ENCODE measurements at regions not wholly inside any gene's neighbourhood (a gene's known extent, or its start where the extent isn't known, plus 50 kb on each side); places are given as distances from the start of the nearest gene placed in this dataset.

DNA sequence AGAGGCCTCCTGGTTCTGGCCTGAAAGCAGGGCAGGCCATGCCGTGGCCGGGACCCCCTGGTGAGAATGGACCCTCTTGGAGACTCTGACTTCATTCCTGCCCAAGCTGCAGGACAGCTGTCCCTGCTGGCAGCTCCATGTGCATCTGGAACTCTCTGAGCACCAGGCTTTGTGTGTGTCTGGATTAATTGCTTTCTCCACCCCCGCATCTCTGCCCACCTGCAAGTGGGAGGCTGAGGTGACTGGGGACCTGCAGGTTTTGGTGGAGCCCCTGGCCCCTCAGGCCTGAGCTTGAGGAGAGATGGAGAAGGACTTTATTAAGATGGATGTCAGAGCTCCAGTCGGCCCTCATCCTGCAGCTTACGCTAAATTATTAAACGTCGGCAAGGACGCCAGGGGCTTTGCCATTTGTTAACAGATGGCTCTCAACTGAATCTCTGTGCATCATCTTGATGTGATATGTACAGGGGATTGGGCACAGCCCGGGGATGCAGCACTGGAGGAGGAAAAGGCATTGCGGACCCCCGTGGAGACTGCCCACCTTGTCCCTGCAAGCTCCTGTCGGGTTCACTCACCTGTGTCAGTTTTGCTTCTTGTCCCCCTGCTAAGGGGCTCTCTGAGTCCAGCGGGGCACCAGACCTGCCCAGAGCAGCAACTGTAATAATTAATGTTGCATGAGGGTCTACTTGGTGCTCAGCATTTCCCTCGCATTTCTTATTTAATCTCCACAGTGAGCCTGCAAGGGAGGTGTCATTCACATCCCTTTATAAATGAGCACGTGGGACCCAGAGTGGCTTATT is 154.1 kb upstream of the RPL38 start:
- no peak for DNase-seq (ENCODE audit: low read depth in 3 of 3)

DNA sequence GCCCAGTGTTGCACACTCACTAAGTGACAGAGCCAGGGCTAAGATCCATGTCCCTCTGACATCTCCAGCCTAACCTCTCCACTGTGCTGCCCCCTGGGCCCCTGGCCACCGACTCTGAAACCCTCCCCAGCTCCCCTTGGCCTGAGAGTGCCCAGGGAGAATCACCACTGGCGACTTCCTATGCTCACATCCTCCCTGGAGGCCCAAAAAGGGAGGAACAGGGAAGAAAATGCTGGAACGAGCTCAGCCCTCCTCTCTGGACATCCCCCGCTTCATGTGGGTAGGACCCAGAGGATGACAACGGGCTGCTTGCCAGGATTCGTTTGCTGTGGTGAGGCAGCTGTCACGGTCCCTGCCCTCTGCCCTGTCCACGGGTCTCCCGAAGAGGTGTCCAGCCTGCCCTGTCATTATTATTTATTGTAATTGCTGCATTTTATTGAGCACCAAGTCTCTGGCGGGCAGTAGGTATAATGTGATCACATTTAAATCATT is 153.5 kb upstream of the RPL38 start:
- no peak for DNase-seq (ENCODE audit: low read depth in 3 of 3)

DNA sequence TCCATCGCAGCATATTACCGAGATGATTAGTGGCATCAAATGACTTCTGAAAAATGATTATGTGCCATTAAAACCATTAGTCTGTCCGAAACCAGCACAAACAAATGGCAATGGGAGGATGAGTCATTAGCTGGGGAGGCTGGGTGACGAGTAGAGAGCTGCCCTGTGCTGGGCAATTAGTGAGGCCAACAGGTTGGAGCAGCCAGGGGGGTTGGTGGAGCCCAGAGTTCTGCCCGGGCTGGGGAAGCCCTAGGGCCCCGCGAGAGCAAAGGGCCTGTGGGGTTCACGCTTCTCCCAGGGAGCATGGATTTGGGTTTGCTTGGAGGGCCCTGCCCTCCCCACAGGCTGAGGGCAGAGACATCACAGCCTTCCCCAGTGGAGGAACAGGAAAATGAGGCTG is 152.1 kb upstream of the RPL38 start:
- DNase-seq (ENCODE audit: low read depth in 3 of 3): no peak

DNA sequence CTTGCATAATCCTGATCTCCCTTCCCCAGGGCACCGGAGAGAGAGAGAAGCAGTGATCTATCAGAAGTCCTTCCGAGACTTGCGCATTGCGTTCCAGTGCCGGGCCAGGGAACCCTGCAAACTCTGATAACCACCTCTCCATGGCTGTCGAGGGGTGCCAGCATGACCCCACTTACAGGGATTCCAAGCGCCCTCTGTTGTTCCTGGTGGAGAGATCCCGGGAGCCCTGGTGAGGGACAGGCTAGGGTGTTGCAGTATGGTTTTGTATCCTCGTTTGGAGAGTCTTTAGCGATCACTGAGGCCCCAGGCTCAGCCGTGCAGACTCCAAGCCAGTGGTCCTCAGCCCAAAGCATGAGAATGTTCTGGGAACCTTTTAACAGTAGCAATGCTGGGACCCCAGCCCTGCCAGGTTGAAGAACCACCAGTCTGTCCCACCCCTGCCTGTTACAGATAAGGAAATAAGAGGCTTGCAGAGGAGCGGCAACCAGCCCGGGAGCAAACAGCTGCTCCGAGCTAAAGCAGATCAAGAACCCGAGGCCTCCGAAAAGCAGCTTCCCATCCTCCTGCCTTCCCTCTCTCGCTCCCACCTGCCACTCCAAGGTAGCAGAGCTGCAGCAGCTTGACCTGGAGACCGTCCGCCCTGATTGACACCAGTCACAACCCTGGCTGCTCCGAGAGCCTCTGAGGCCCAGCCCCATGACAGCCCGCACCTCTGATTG is 150.3 kb upstream of the RPL38 start:
- no peak for DNase-seq (ENCODE audit: low read depth in 3 of 3)

DNA sequence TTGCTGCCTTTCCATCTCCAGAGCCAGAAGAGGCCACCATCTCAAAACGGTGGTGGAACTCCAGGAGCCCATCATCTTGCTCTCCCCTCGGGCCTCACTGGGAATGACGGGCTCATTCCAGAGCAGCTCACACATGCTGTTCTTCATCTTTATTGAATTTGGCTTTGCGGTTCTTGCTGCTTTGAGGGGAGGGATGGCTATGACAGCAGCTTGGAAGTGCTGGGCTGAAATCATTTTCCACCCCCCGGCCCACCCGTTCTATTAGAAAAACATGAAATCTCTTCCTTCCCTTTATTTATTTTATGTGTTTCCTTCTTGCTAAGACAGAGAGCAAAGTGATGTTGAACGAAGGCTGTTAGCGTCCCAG is 149.8 kb upstream of the RPL38 start:
- DNase-seq (ENCODE audit: low read depth in 3 of 3): no peak

DNA sequence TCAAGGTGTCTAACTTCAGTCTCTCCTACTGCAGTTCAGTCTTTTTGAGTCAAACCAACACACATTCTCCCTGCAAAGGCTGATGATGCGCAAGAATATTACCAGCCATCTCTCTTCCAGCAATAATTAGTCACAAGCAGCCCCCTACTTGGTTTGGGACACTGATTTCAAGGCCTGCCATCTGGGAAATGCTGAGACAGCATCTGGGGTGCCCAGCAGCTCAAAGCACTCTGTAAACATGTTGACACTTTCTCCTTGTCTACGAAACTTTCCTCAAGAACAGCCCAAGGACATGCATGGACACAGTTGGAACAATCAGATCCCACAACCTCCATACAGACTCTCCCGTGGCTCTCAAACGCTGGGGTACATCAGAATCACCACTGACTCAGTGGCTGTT is 149.2 kb upstream of the RPL38 start:
- no peak for DNase-seq (ENCODE audit: low read depth in 3 of 3)

DNA sequence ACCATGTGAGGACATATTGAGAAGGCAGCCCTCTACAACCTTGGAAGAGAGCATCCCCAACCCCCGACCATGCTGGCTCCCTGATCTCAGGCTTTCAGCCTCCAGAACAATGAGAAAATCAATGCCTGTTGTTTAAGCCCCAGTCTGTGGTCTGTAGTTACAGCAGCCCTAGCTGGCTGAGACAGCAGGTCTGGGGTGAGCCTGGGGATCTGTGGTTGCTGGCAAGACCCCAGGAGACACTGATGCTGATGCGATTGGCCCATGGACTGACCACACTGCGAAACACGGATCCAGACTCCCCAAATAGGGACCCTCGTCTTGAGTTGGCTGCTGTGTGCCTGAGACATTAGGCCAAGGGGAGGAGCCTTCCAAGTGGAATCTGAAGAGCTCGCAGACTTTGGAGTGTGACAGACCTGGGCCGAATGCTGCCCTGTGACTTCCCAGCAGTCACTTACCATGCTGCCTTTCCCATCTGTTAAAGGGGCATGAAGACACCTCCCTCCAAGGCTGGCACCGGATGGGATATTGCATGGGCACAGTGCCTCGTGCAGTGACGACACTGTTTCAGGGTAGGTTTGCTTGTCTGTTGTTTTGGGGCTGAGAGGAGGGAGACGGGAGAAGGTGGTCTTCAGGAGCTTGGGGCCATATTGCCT is 147.8 kb upstream of the RPL38 start:
- no peak for DNase-seq (ENCODE audit: low read depth in 3 of 3)

DNA sequence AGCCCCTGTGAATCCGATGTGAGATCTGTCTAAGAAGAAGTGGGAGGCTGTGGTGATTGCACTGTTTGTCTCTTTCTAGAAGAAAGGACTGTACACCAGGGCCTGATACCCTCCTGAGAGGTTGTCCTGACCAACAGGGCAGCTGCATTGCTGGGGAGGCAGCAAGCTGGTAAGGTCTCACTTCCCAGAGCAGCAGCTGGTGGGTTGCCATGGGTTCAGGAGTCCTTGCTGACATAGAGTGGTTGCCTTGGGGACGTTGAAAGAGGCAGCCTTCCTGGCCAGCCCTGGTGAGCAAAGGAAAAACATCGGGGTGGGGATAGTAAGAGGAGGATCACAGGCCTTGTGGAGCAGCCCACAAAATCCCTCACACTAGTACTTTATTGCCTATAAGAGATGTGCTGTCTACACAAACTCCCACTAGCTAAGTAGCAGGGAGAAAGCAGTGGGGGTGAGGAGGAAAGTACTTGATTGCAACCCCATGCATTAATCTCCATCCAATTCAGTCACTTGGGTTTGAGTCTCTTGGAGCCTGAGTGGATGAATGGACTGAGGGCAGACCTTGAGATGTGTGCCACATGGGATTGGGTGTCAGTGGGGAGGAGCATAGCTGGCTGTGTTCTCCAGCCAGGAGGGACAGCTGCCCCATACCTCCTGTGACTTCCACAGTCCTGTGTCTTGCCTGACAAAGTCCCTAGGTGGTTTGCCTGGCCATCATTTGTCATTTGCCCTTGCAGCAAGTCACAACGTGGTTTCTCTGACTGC is 143.8 kb upstream of the RPL38 start:
- DNase-seq (ENCODE audit: low read depth in 3 of 3): no peak

DNA sequence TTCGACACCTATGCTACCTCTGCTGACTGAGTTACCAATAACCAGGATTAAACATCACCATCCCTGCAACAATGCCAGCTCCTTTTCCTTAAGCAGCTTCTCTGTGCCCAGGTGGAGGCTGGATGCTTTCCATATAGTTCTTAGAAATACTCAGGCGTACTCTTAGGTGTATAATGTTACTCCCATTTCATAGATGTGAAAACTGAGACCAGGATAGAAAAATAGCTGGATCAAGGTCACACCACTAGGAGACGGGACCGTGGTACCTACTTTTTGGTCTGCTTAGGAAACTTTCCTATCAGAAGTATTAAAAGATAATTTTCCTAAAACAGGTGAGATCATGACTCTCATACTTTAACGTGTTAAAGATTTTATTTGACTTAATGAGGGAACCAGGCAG is 141.7 kb upstream of the RPL38 start:
- no peak for DNase-seq (ENCODE audit: low read depth in 3 of 3)

DNA sequence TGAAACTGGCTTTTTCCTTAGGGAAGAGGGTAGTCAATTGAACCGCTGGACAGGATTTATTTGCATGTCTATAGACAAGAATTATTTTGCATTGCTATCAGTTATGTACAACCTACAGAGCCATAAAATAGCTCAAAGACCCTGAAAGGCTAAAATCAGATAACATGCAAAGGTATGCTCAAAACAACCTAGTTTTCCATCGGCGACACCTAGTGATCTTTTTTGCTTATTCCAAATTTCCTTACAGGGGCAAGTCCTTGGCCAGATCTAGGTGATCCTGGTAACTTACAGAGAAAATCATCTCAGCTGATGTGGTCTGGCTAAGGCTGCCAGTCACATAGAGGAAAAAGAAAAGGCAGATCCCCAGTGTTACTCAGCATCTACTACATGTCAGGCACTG is 141.2 kb upstream of the RPL38 start:
- no peak for DNase-seq (ENCODE audit: low read depth in 3 of 3)

DNA sequence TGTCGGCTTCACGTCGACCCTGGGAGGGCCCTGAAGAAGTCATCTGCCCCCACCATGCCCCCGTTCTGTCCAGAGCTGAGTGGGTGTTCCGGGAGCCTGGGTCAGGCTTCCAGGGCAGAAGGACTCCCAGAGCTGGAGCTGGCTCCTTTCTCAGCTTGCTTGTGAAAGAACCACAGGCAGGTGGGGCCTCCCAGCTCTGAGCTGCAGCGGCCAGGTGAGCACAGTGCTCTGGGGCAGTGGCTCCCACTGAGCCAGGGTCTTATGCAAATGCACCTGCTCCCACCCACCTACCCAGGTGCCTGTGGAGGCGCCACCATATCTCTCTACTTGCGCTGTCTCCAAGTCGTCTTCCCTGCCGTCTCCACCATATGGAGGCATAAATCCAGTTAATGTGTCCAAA is 140.0 kb upstream of the RPL38 start:
- DNase-seq (ENCODE audit: low read depth in 3 of 3): no peak

DNA sequence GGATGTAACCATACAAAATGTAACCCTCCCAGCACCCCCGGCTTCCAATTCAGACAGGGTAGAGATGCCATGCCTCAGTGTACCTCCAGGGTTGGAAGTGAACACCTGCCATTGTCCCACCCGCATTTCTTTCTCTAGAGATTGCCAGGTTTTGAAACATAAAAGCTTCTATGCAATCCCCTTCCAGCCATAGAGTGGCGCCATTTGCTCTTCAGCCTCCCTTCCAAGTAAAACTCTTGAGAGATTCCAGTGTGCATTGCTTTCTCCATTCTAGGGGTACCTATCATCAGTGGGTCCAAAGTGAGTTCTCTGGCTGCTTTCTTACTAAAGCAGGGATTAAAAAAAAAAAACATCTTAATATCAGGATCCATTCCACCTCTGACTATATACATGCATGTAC is 133.1 kb upstream of the RPL38 start:
- DNase-seq (ENCODE audit: low read depth in 3 of 3): no peak

DNA sequence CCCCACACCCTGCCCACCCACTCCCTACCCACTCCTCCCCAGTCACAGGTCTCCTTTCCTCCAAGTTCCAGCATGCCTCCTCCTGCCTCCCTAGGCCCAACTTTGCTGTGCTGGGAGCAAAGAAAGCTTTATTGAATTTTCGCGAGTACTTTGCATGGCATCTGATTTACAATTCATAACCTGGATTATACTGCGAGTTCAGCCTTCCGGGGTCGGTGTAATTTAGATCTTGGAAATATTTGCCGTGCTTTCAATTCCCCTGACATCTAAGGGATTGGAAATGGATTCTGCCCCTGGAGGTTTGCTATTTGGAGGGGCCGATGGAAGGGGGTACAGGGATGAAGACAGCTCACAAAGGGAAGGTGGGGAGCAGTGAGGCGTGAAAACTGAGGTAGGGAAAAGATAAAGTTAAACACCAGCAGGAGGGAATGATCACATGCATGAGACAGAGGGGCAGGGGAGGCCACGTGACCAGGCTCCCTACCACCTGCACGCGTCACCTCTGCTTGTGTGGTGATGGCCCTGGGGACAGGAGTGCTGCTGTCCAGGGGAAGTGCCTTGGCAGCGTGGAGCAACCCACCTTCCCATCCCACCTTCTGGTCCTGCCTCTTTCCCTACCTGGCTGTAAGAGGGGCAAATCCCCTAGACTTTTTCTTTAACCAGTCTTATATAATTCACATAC is 132.3 kb upstream of the RPL38 start:
- DNase-seq (ENCODE audit: low read depth in 3 of 3): no peak

DNA sequence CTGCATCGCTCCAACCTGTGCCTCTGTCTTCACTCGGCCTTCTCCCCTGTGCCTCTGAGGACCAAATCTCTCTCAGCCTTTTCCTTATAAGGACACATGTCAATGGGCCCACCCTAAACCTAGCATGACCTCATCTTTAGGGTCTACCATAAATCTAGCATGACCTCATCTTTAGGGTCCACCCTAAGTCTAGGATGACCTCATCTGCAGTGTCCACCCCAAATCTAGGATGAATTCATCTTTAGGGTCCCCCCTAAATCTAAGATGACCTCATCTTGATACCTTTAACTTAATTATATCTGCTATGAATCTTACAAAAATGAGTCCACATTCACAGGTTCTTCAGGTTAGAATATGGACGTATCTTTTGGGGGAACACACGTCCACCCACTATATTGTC is 131.1 kb upstream of the RPL38 start:
- DNase-seq (ENCODE audit: low read depth in 3 of 3): no peak

DNA sequence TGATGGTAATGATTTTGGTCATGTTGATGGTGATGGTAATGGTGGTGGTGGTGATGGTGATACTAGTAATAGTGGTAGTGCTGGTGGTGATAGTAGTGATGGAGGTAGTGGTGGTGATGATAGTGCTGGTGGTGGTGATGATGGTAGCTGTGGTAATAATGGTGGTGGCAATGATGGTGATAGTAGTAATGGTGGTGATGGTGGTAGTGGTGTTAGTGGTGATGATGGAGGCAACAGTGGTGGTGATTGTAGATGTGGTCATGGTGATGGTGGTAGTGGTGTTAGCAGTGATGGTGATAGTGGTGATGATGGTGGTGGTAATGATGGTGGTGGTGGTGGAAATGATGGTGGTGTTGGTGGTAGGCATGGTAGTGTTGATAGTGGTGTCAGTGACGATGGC is 127.0 kb upstream of the RPL38 start:
- no peak for DNase-seq (ENCODE audit: low read depth in 3 of 3)

DNA sequence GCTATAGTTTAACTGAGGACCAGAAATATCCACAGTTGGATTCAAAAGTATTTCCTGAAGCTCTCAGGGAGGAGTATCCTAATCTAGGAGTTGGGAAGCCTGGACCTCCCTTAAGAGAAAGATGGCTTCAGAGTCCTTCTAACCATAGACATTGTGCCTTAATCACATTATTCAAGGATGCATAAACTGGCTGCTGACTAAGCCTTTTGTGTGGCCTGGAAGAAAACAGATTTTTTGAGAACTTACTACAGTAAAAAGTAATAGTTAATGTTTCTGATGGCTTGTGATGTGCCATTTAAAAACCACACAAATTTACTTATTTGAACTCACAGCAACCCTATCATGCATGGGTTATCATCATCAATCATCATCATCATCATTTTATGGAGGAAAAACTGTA is 126.2 kb upstream of the RPL38 start:
- DNase-seq (ENCODE audit: low read depth in 3 of 3): no peak

DNA sequence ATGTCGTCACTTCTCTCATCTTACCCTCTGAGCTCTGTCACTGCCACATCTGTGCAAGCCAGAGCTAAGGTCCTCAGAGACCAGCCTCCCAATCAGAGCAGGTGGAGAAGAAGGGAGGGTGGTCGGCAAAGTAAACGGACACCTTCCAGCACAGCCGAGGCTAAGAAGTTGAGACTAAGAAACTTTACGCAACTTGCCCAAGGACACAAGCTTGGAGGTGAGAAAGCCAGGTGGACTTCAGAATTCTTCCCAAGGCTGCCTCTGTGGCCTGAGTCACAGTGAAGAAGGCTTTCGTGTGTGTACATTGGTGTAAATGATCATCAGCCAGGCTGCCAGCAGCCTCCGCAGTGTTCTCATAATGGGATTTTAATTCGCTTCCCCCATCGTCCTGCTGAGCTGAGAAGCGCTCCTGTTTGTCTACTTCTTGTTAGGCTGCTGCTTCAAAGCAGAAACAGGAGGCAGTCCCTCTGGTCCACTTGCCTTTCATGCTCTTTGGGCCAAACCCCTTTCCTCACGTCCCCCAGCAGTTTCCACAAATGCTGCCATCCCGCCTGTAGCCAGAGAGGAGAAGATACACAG is 125.0 kb upstream of the RPL38 start:
- no peak for DNase-seq (ENCODE audit: low read depth in 3 of 3)

DNA sequence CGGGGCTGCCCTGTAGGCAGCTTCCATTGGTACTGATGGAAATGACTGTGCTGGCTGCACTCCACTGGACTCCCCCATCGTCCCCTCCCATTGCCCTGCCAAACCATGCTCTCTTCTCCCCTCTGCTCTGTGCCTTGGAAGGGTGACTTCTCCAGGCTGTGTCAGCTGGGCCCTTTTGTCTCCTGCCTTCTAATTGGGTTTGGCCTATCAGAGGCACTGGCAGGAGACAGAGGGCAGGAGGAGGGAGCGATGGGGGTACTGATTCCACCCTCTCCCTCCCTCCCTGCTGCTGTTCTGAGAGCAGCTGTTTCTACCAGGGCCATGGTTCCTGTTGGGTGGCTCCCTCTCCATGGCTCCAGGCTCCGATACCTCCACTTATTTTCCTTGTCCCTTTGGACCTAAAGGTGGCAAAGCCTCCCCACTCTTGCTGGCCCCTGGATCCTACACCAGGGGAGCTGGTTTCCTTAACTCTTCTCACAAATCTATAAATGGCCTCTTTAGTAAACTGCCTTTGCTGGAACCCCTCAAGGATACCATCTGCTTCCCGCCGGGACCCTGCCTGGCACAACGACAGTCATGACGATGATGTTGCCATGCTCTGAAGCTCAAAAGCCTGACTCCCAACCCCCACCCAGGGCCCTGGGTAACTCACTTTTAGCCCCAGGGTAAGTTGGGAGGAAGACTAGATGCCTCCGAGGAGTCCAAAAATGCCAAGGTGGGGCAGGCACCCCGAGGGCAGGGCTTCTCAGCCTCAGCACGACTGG is 123.8 kb upstream of the RPL38 start:
- DNase-seq (ENCODE audit: low read depth in 3 of 3): no peak

DNA sequence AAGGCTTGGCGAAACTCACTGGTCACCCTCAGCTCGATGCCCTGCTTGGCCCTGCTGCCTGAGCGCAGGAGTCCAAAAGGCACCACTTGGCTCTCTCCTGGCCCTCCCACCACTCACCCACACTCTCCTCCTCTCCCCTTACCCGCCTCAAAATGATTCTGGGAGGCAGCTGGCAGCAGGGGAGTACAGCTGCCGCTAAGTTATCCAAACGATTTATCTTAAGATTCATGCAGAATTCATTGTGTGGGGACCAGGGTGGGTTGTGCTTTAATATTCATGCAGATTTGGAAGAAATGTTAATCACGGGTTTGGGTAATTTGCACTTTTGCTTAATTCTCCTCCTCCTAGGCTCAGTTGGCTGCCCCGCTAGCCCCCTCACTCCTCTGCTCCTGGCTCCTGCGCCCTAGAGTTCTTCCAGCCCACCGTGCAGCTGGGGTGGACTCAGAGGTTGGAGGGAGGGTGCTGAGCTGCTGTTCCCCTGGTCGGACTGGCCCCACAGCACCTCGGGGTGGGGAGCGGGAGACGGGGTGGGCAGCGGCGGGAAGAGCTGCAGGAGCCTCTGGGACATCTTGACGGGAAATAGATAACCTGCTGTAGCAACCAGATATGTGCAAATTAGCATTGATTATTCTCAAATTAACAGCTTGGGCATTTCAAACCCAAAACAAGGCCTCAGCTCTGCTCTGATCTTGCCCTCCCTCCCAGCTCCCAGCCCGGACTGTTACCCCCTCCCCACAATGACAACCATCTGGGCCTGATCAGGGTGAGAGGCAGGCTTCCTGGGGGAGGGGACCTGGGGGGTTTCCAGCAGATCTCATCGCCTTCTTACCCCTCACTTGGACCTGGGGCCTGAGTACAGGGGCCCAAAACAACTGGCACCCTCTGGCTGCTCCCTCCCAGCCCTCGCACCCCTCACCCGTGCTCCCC is 122.6 kb upstream of the RPL38 start:
- no peak for DNase-seq (ENCODE audit: low read depth in 3 of 3)
